ENCODE measurements at regions not wholly inside any gene's neighbourhood (a gene's known extent, or its start where the extent isn't known, plus 50 kb on each side); places are given as distances from the start of the nearest gene placed in this dataset.

DNA sequence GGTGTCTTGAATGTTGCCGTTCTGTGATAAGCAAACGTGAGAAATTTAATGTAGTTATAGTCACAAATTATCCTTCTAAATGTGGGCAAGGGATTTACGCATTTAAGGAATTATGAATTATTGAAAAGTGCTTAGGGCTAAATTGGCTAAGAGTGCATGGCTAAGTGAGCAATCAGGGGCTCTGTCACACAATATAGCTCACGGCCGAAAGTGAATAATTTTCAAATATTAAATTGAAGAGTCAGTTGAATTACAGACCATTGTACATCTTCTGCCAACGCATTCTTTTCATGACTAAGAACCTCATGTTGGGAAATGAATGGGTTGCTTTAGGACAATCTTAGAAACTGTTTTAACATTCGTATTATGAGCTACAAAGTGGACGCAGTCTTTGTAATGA lies 1832.9 kb upstream of the LRRTM1 start:
- Histone ChIP-seq H3K9me3 (ENCODE audit: control insufficient read depth in 1 of 2, low read length in 2 of 2) (no peaks in the 10 kb centered on the region), H3K27me3 (ENCODE audit: low read depth, low read length) (no peaks in the 10 kb centered on the region), H3K4me1 (ENCODE audit: control insufficient read depth in 1 of 2, insufficient read depth in 2 of 2, low read length in 2 of 2) (peaks cover 0 to 8% of the 10 kb centered on the region in 2 donors), H3K4me3 (ENCODE audit: low read depth in 1 of 2, low read length in 2 of 2) (no peak overlapping the region), H3K36me3 (ENCODE audit: control insufficient read depth in 1 of 2, insufficient read depth in 2 of 2, low read length in 2 of 2) (no peaks in the 10 kb centered on the region), H3K27ac (ENCODE audit: low read length) (no peak overlapping the region)

DNA sequence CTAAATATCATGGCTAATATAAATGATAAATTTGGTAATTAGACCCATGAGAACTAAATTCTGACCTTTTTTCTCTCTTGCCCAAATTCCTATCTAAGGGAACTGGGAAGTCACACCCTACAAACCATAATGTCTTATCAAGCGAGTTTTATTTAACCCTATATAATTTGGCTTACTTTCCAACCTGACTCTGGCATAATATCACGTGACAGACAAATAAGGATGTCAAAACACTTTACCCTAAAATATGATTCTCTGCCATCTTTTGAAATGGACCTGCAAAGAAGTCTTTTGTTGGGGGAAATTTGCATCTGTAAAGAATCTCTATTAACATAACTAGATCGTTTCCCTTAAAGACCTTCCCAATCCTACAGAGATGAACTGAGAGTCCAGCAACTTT lies 1823.5 kb upstream of the LRRTM1 start:
- Histone ChIP-seq H3K27me3 (ENCODE audit: low read depth, low read length) (no peaks in the 10 kb centered on the region), H3K4me3 (ENCODE audit: low read depth in 1 of 2, low read length in 2 of 2) (no peak overlapping the region), H3K4me1 (ENCODE audit: control insufficient read depth in 1 of 2, insufficient read depth in 2 of 2, low read length in 2 of 2) (no peaks in the 10 kb centered on the region), H3K9me3 (ENCODE audit: control insufficient read depth in 1 of 2, low read length in 2 of 2) (no peaks in the 10 kb centered on the region), H3K36me3 (ENCODE audit: control insufficient read depth in 1 of 2, insufficient read depth in 2 of 2, low read length in 2 of 2) (no peaks in the 10 kb centered on the region), H3K27ac (ENCODE audit: low read length) (no peak overlapping the region)

DNA sequence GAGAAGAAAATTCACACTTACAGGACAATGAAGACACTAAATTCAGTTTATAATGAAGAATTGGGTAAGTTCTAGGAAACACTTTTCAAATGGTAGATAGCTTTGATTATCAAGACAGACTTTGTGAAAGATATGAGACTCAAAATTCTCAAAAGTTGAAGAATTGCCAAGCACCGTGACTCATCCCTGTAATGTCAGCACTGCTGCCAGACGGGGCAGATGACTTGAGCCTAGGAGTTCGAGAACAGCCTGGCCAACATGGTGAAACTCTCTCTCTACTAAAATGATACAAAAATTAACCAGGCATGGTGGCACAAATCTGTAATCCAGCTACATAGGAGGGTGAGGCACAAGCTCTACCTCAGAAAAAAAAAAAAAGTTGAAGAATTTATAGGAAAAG lies 1820.1 kb upstream of the LRRTM1 start:
- H3K27ac ChIP-seq (ENCODE audit: low read length) = no peak overlapping the region
- H3K4me3 ChIP-seq (ENCODE audit: low read depth in 1 of 2, low read length in 2 of 2) = no peak overlapping the region
- no peaks in the 10 kb centered on the region for H3K36me3 ChIP-seq (ENCODE audit: control insufficient read depth in 1 of 2, insufficient read depth in 2 of 2, low read length in 2 of 2)
- H3K27me3 ChIP-seq (ENCODE audit: low read depth, low read length) = no peaks in the 10 kb centered on the region
- no peaks in the 10 kb centered on the region for H3K9me3 ChIP-seq (ENCODE audit: control insufficient read depth in 1 of 2, low read length in 2 of 2)
- H3K4me1 ChIP-seq (ENCODE audit: control insufficient read depth in 1 of 2, insufficient read depth in 2 of 2, low read length in 2 of 2) = no peaks in the 10 kb centered on the region

DNA sequence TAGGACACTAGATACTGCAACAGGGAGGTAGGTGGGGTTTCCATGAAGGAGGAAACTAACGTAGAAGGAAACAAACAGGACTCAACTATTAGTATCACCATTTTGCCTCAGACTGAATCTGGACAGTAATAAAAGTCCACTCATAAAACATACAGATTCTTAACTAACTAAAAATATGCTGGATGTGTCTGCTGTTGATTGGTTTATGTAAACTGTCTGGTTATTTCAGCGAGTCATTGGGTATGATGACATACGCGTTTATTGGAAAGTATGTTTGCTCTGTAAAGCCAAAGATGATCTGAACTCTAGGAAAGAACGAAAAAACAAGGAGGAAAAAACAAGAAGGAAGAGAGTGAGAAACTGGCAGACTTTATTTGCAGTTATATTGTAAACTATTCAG lies 1816.1 kb upstream of the LRRTM1 start:
- Histone ChIP-seq H3K9me3 (ENCODE audit: control insufficient read depth in 1 of 2, low read length in 2 of 2) (no peaks in the 10 kb centered on the region), H3K4me1 (ENCODE audit: control insufficient read depth in 1 of 2, insufficient read depth in 2 of 2, low read length in 2 of 2) (no peaks in the 10 kb centered on the region), H3K36me3 (ENCODE audit: control insufficient read depth in 1 of 2, insufficient read depth in 2 of 2, low read length in 2 of 2) (no peaks in the 10 kb centered on the region), H3K4me3 (ENCODE audit: low read depth in 1 of 2, low read length in 2 of 2) (no peak overlapping the region), H3K27me3 (ENCODE audit: low read depth, low read length) (no peaks in the 10 kb centered on the region), H3K27ac (ENCODE audit: low read length) (no peak overlapping the region)

DNA sequence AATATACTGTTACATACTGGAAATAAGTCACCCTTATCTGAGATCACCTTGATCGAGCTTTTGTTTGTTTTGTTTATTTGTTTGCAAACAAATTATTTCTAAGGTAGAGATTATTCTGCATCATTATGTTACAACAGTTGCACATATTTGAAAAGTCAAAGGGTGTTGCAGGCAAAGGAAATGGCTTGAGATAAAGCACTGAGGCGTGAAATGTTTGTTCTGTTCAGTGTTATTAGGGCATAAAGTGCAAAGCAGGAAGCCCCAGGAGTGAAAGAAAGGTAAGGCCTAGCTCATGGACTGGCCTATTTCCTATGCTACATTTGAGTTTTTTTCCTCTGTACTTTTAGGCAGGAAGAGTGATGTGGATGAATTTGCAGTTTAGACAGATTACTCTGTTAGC lies 1815.6 kb upstream of the LRRTM1 start:
- Histone ChIP-seq H3K4me3 (ENCODE audit: low read depth in 1 of 2, low read length in 2 of 2) (no peak overlapping the region), H3K27me3 (ENCODE audit: low read depth, low read length) (no peaks in the 10 kb centered on the region), H3K4me1 (ENCODE audit: control insufficient read depth in 1 of 2, insufficient read depth in 2 of 2, low read length in 2 of 2) (no peaks in the 10 kb centered on the region), H3K9me3 (ENCODE audit: control insufficient read depth in 1 of 2, low read length in 2 of 2) (no peaks in the 10 kb centered on the region), H3K36me3 (ENCODE audit: control insufficient read depth in 1 of 2, insufficient read depth in 2 of 2, low read length in 2 of 2) (no peaks in the 10 kb centered on the region), H3K27ac (ENCODE audit: low read length) (no peak overlapping the region)

DNA sequence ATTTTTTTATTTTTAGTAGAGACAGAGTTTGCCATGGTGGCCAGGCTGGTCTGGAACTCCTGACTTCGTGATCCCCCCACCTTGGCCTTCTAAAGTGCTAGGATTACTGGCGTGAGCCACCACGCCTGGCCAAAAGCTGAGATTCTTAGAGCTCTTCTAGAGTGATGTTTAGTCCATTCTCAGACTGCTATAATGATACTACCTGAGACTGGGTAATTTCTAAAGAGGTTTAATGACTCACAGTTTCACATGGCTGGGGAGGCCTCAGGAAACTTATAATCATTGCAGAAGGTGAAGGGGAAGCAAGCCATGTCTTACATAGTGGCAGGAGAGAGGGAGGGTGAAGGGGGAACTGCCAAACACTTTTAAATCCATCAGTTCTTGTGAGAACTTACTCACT lies 1804.9 kb upstream of the LRRTM1 start:
- Histone ChIP-seq H3K27me3 (ENCODE audit: low read depth, low read length) (no peaks in the 10 kb centered on the region), H3K4me1 (ENCODE audit: control insufficient read depth in 1 of 2, insufficient read depth in 2 of 2, low read length in 2 of 2) (no peaks in the 10 kb centered on the region), H3K9me3 (ENCODE audit: control insufficient read depth in 1 of 2, low read length in 2 of 2) (peaks cover 0 to 3% of the 10 kb centered on the region in 2 donors), H3K36me3 (ENCODE audit: control insufficient read depth in 1 of 2, insufficient read depth in 2 of 2, low read length in 2 of 2) (no peaks in the 10 kb centered on the region), H3K4me3 (ENCODE audit: low read depth in 1 of 2, low read length in 2 of 2) (no peak overlapping the region), H3K27ac (ENCODE audit: low read length) (no peak overlapping the region)

DNA sequence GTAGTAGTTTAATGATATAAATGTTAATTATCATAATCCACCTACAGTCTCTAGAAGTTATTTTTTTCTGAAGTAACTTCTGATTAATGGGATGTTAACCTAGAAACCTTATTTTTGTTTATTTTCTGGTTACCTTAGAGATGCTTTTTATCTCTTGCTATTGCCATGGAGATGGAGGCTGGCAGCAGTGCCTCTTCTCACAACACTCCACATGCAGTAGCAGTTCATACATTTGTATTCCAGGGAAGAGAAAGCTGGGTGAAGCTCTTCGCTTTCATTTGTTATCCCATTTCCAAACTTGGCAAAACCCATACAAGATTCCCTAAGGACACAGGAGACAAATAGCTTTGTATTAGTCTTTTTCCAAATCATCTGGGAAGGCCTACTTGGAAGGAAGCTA lies 1794.1 kb upstream of the LRRTM1 start:
- Histone ChIP-seq H3K9me3 (ENCODE audit: control insufficient read depth in 1 of 2, low read length in 2 of 2) (no peaks in the 10 kb centered on the region), H3K27ac (ENCODE audit: low read length) (no peak overlapping the region)

DNA sequence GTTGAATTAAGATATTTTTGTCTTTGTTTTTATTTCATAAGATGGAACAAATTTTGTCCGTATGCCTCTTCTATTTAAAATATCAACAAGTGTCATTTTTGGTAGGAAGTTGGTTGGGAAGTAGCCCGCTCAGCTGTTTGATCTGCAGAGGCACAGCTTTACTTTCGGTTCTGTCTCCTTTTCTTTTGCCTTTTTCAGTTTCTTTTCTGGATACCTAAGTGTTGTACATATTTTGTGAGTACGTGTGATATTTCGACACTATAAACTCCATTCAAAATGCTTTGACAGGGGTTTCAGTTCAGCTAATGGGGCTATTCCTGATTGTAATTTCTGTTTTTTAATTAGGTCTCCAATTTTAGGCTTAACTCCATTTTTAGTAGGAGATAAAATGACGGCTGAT lies 1785.0 kb upstream of the LRRTM1 start:
- peak overlapping the region in 1 of 2 donors; percentile 36 for H3K4me3 ChIP-seq (ENCODE audit: low read depth in 1 of 2, low read length in 2 of 2)
- H3K9me3 ChIP-seq (ENCODE audit: control insufficient read depth in 1 of 2, low read length in 2 of 2) = no peaks in the 10 kb centered on the region
- H3K27me3 ChIP-seq (ENCODE audit: low read depth, low read length) = no peaks in the 10 kb centered on the region
- H3K27ac ChIP-seq (ENCODE audit: low read length) = no peak overlapping the region
- H3K4me1 ChIP-seq (ENCODE audit: control insufficient read depth in 1 of 2, insufficient read depth in 2 of 2, low read length in 2 of 2) = no peaks in the 10 kb centered on the region
- H3K36me3 ChIP-seq (ENCODE audit: control insufficient read depth in 1 of 2, insufficient read depth in 2 of 2, low read length in 2 of 2) = no peaks in the 10 kb centered on the region

More for the DNA sequence above, 1794.1 kb upstream of the LRRTM1 start:
- Histone ChIP-seq H3K27me3 (ENCODE audit: low read depth, low read length) (no peaks in the 10 kb centered on the region), H3K4me3 (ENCODE audit: low read depth in 1 of 2, low read length in 2 of 2) (no peak overlapping the region), H3K36me3 (ENCODE audit: control insufficient read depth in 1 of 2, insufficient read depth in 2 of 2, low read length in 2 of 2) (no peaks in the 10 kb centered on the region), H3K4me1 (ENCODE audit: control insufficient read depth in 1 of 2, insufficient read depth in 2 of 2, low read length in 2 of 2) (peaks cover 0 to 4% of the 10 kb centered on the region in 2 donors)

DNA sequence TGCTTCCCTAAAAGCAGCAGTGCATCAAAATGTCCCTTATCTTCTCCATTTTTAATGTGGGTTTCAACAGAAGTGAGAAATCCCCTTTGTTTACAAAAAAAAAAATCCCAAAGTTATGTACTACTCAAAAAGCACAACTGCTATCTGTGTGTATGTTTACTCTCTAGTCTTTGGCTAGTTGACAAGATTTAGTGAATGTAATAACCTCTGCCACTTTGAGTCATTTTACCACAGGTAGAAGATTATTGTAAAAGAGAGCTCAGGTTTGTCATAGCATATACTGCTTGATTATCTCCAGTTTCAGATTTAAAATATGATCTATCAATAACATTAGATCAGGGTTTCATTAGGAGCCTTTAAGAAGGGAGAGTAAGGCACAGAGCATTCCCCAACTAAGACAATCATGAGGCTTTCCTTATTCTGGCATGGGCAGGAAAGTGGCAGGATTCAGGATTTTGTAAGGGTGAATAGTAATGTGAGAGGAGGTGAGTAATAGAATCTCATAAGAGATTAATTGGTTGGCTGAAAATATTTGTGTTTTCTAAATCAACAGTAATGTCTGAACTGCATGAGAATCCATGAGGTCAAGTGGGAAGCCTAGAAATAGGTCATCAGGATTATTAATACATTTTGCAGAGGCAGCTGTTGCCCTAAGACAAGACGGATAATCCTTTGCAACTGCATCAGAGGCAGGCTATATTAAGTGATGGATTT lies 1780.3 kb upstream of the LRRTM1 start:
- no peaks in the 10 kb centered on the region for H3K9me3 ChIP-seq (ENCODE audit: control insufficient read depth in 1 of 2, low read length in 2 of 2)
- H3K4me1 ChIP-seq (ENCODE audit: control insufficient read depth in 1 of 2, insufficient read depth in 2 of 2, low read length in 2 of 2) = no peaks in the 10 kb centered on the region
- H3K4me3 ChIP-seq (ENCODE audit: low read depth in 1 of 2, low read length in 2 of 2) = no peak overlapping the region
- no peaks in the 10 kb centered on the region for H3K36me3 ChIP-seq (ENCODE audit: control insufficient read depth in 1 of 2, insufficient read depth in 2 of 2, low read length in 2 of 2)
- H3K27ac ChIP-seq (ENCODE audit: low read length) = no peak overlapping the region
- H3K27me3 ChIP-seq (ENCODE audit: low read depth, low read length) = no peaks in the 10 kb centered on the region

DNA sequence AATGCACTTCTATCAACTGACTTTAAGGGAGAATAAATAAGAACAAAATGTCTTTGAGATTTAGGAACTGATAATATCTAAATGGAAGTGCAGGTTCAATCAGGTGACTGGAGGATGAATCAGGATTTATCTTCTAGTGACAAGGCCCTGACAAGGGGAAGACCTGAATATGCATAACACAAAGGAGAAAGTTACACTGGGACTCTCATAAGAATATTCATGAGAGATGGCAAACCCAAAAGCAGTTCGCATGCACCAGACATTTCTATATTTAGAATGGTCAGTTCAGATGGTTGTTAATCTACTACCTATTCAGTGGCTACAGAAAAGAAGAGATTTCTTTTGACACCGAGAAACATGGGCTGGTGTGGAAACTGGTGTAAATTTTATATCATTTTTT lies 1771.3 kb upstream of the LRRTM1 start:
- Histone ChIP-seq H3K4me1 (ENCODE audit: control insufficient read depth in 1 of 2, insufficient read depth in 2 of 2, low read length in 2 of 2) (no peaks in the 10 kb centered on the region), H3K36me3 (ENCODE audit: control insufficient read depth in 1 of 2, insufficient read depth in 2 of 2, low read length in 2 of 2) (no peaks in the 10 kb centered on the region), H3K27ac (ENCODE audit: low read length) (no peak overlapping the region), H3K9me3 (ENCODE audit: control insufficient read depth in 1 of 2, low read length in 2 of 2) (no peaks in the 10 kb centered on the region), H3K4me3 (ENCODE audit: low read depth in 1 of 2, low read length in 2 of 2) (no peak overlapping the region), H3K27me3 (ENCODE audit: low read depth, low read length) (no peaks in the 10 kb centered on the region)

DNA sequence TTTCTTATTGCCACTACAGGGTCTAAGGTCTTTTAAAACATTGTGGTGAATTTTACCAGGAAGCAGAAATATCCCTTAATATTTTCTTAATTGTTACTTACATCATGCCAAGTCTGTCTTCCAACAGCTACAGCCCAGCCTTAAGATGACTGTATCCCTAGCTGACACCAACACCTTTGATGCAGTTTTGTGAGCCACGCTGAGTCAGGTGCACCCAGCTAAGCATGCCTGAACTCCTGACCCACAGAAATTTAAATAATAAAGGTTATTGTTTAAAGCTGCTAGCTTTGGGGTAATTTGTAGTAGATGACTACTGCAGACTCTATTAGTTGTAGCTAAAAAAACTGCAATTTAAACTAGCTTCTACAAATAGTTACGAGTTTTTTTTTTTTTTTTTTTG lies 1757.9 kb upstream of the LRRTM1 start:
- Histone ChIP-seq H3K27me3 (ENCODE audit: low read depth, low read length) (no peaks in the 10 kb centered on the region), H3K27ac (ENCODE audit: low read length) (no peak overlapping the region), H3K4me1 (ENCODE audit: control insufficient read depth in 1 of 2, insufficient read depth in 2 of 2, low read length in 2 of 2) (no peaks in the 10 kb centered on the region), H3K36me3 (ENCODE audit: control insufficient read depth in 1 of 2, insufficient read depth in 2 of 2, low read length in 2 of 2) (no peaks in the 10 kb centered on the region), H3K9me3 (ENCODE audit: control insufficient read depth in 1 of 2, low read length in 2 of 2) (no peaks in the 10 kb centered on the region), H3K4me3 (ENCODE audit: low read depth in 1 of 2, low read length in 2 of 2) (no peak overlapping the region)

DNA sequence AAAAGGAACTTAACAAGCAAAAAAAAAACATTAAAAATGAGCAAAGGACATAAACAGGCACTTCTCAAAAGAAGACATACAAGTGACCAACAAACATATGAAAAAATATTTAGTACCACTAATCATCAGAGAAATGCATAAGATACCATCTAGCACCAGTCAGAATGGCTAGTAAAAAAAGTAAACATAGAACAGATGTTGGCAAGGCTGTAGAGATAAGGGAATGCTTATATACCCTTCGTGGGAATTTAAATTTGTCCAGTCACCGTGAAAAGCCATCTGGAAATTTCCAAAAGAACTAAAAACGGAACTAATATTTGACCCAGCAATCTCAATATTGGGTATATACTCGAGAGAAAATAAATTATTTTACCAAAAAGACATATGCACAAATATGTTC lies 1751.3 kb upstream of the LRRTM1 start:
- Histone ChIP-seq H3K27me3 (ENCODE audit: low read depth, low read length) (no peaks in the 10 kb centered on the region), H3K9me3 (ENCODE audit: control insufficient read depth in 1 of 2, low read length in 2 of 2) (no peaks in the 10 kb centered on the region), H3K27ac (ENCODE audit: low read length) (no peak overlapping the region), H3K4me1 (ENCODE audit: control insufficient read depth in 1 of 2, insufficient read depth in 2 of 2, low read length in 2 of 2) (no peaks in the 10 kb centered on the region), H3K36me3 (ENCODE audit: control insufficient read depth in 1 of 2, insufficient read depth in 2 of 2, low read length in 2 of 2) (no peaks in the 10 kb centered on the region), H3K4me3 (ENCODE audit: low read depth in 1 of 2, low read length in 2 of 2) (no peak overlapping the region)

All from muscle layer of duodenum (tissue), 2 donors.